ENCODE measurements at regions not wholly inside any gene's neighbourhood (a gene's known extent, or its start where the extent isn't known, plus 50 kb on each side); places are given as distances from the start of the nearest gene placed in this dataset.

- H3K4me3 ChIP-seq, result no peak overlapping the region
Measured at GRCh38 chr4:34046580-34046979, 2197.7 kb downstream of the ARAP2 start.

GRCh38 chr4:34047363-34047762 is 2197.0 kb downstream of the ARAP2 start:
- Histone ChIP-seq H3K27ac (no peak overlapping the region), H3K36me3 (no peaks in the 10 kb centered on the region), H3K4me1 (no peaks in the 10 kb centered on the region), H3K9me3 (no peaks in the 10 kb centered on the region), H3K27me3 (no peaks in the 10 kb centered on the region), H3K4me3 (no peak overlapping the region)
- WGBS, 2 donors, result 86 to 87% methylated on average over 3 of the region's 3 CpGs
- DNase-seq (ENCODE audit: low spot score in 2 of 2), result no peak
- TF ChIP-seq CTCF (IDR thresholded peaks at IDR 0.05), result no peak

More at GRCh38 chr4:34046580-34046979, 2197.7 kb downstream of the ARAP2 start:
- Histone ChIP-seq H3K36me3 (no peaks in the 10 kb centered on the region), H3K4me1 (no peaks in the 10 kb centered on the region), H3K27ac (no peak overlapping the region), H3K9me3 (no peaks in the 10 kb centered on the region), H3K27me3 (no peaks in the 10 kb centered on the region)
- WGBS, 2 donors, result 93 to 96% methylated on average over 1 of the region's 1 CpG
- TF ChIP-seq EP300 (IDR thresholded peaks at IDR 0.05) (no peak), POLR2A (IDR thresholded peaks at IDR 0.05) (no peak), CTCF (IDR thresholded peaks at IDR 0.05) (no peak)
- DNase-seq (ENCODE audit: low spot score in 2 of 2), result no peak

- Histone ChIP-seq H3K27ac (no peak overlapping the region), H3K4me3 (no peak overlapping the region), H3K36me3 (no peaks in the 10 kb centered on the region), H3K9me3 (no peaks in the 10 kb centered on the region), H3K27me3 (no peaks in the 10 kb centered on the region), H3K4me1 (no peaks in the 10 kb centered on the region)
- 63 to 67% methylated on average over 2 of the region's 2 CpGs for WGBS, 2 donors
- no peak for TF ChIP-seq CTCF (IDR thresholded peaks at IDR 0.05)
- no peak for TF ChIP-seq POLR2A (IDR thresholded peaks at IDR 0.05)
- TF ChIP-seq EP300 (IDR thresholded peaks at IDR 0.05), result no peak
- DNase-seq (ENCODE audit: low spot score in 2 of 2), result no peak
Measured at GRCh38 chr4:34066126-34066525, 2178.2 kb downstream of the ARAP2 start.

GRCh38 chr4:34091451-34091850 is 2152.9 kb downstream of the ARAP2 start:
- no peaks in the 10 kb centered on the region for H3K9me3 ChIP-seq
- TF ChIP-seq CTCF (IDR thresholded peaks at IDR 0.05) (no peak), EP300 (IDR thresholded peaks at IDR 0.05) (no peak), POLR2A (IDR thresholded peaks at IDR 0.05) (no peak)
- H3K4me3 ChIP-seq, result no peak overlapping the region
- H3K36me3 ChIP-seq, result no peaks in the 10 kb centered on the region
- WGBS, 2 donors, result 71 to 75% methylated on average over 1 of the region's 1 CpG
- no peaks in the 10 kb centered on the region for H3K4me1 ChIP-seq
- no peaks in the 10 kb centered on the region for H3K27me3 ChIP-seq
- DNase-seq (ENCODE audit: low spot score in 2 of 2), result no peak
- no peak overlapping the region for H3K27ac ChIP-seq

- Histone ChIP-seq H3K36me3 (no peaks in the 10 kb centered on the region), H3K27ac (no peak overlapping the region), H3K4me1 (no peaks in the 10 kb centered on the region), H3K9me3 (no peaks in the 10 kb centered on the region), H3K4me3 (no peak overlapping the region), H3K27me3 (no peaks in the 10 kb centered on the region)
- TF ChIP-seq CTCF (IDR thresholded peaks at IDR 0.05) (no peak), POLR2A (IDR thresholded peaks at IDR 0.05) (no peak), EP300 (IDR thresholded peaks at IDR 0.05) (no peak)
- DNase-seq (ENCODE audit: low spot score in 2 of 2), result no peak
Measured at GRCh38 chr4:34094114-34094513, 2150.2 kb downstream of the ARAP2 start.
